Endothelial cell of umbilical vein (primary cell): ENCODE measurements at regions not wholly inside any gene's neighbourhood (a gene's known extent, or its start where the extent isn't known, plus 50 kb on each side); places are given as distances from the start of the nearest gene placed in this dataset.

Source experiments
- BruUV-seq: library from RNA; stranded (reverse); fragments of 400-500 nt; replicated peaks from 2 replicates; lab custom pipeline; 2021; lab: Mats Ljungman, UMichigan
- CTCF ChIA-PET: fragments of 300-600, 350-600 bp; sonication (Branson Sonifier 250); formaldehyde crosslinking; loops from one replicate; lab custom pipeline; 2021; ENCODE audit warnings: antibody characterized with exemption, inconsistent platforms; lab: Charles Lee
- POLR2A ChIA-PET: fragments of 300-600, 350-600 bp; sonication (Branson Sonifier 250); formaldehyde crosslinking; loops from one replicate; lab custom pipeline; 2021; ENCODE audit warnings: antibody characterized with exemption, inconsistent platforms; lab: Charles Lee
- DNase-seq: peaks from one replicate; pipeline ENCODE4 v3.0.0-alpha.2; 2011; ENCODE audit warnings: low read depth, low spot score
- FAIRE-seq: peaks from 2 replicates; lab custom pipeline; 2011; peaks lifted over from hg19 to GRCh38; lab: Jason Lieb, UNC
- H2AFZ ChIP-seq: 2 replicates; pipeline ENCODE4 v1.6.0; 2012; ENCODE audit warnings: low read depth, low read length, control low read depth, inconsistent platforms
- H3K27ac ChIP-seq: 2 replicates; pipeline ENCODE4 v1.5.1; 2011; ENCODE audit warnings: low read depth, mild to moderate bottlenecking, control low read depth, low read length, moderate library complexity; ENCODE audit not compliant: insufficient read depth
- H3K27me3 ChIP-seq, 2 experiments: 2 replicates each; pipeline versions ENCODE4 v1.6.0 to v1.6.1; 2011; ENCODE audit warnings: low read length in 2 of 2, mixed read lengths in 1 of 2; ENCODE audit not compliant: control insufficient read depth in 2 of 2, insufficient read depth in 2 of 2
- H3K36me3 ChIP-seq, 2 experiments: 2 replicates in 1 of 2; 3 replicates in 1 of 2; pipeline ENCODE4 v1.5.1; 2011; ENCODE audit warnings: low read length in 2 of 2, mild to moderate bottlenecking in 1 of 2, moderate library complexity in 1 of 2; ENCODE audit not compliant: control insufficient read depth in 2 of 2, insufficient read depth in 2 of 2; ENCODE audit errors: extremely low read depth in 1 of 2
- H3K4me1 ChIP-seq: 3 replicates; pipeline ENCODE4 v1.5.1; 2011; ENCODE audit warnings: mild to moderate bottlenecking, low read length; ENCODE audit not compliant: control insufficient read depth, insufficient read depth; ENCODE audit errors: extremely low read depth
- H3K4me2 ChIP-seq: 2 replicates; pipeline ENCODE4 v1.6.1; 2011; ENCODE audit warnings: low read length, control low read depth, mixed read lengths; ENCODE audit not compliant: insufficient read depth
- H3K4me3 ChIP-seq, 3 experiments: fragments of 200-600 bp in 1 of 3; sonication (generic), shearing (Covaris generic) in 1 of 3; replicated peaks in 1 of 3; 2 replicates each; pipeline ENCODE4 v1.5.1; 2011 to 2016; ENCODE audit warnings: control low read depth in 3 of 3, low read length in 3 of 3, mild to moderate bottlenecking in 2 of 3, inconsistent platforms in 1 of 3, low read depth in 1 of 3, moderate library complexity in 1 of 3; ENCODE audit not compliant: insufficient read depth in 1 of 3
- H3K79me2 ChIP-seq: 2 replicates; pipeline ENCODE4 v1.6.0; 2012; ENCODE audit warnings: low read length, inconsistent platforms; ENCODE audit not compliant: control insufficient read depth, insufficient read depth
- H3K9ac ChIP-seq: replicated peaks from 2 replicates; pipeline ENCODE3; 2011; ENCODE audit warnings: low read length, control low read depth; ENCODE audit not compliant: insufficient read depth; ENCODE audit errors: extremely low read depth
- H3K9me1 ChIP-seq: replicated peaks from 3 replicates; pipeline ENCODE4 v1.6.0; 2011; ENCODE audit warnings: mild to moderate bottlenecking, low read length; ENCODE audit not compliant: control insufficient read depth, insufficient read depth; ENCODE audit errors: extremely low read depth
- H3K9me3 ChIP-seq: replicated peaks from 2 replicates; pipeline ENCODE4 v1.5.1; 2012; ENCODE audit warnings: low read length, inconsistent platforms; ENCODE audit not compliant: control insufficient read depth, insufficient read depth
- H4K20me1 ChIP-seq: replicated peaks from 2 replicates; pipeline ENCODE3; 2011; ENCODE audit warnings: mild to moderate bottlenecking, low read length; ENCODE audit not compliant: control insufficient read depth, insufficient read depth; ENCODE audit errors: extremely low read depth
- EZH2 ChIP-seq: IDR thresholded peaks from 2 replicates; pipeline ENCODE4 v1.6.1; 2012; ENCODE audit warnings: borderline replicate concordance, low read depth, mild to moderate bottlenecking, moderate library complexity, low read length, inconsistent platforms; ENCODE audit not compliant: severe bottlenecking
- FOS ChIP-seq: IDR thresholded peaks from 2 replicates; pipeline ENCODE4 v1.6.1; 2011; ENCODE audit warnings: mild to moderate bottlenecking, low read length, moderate library complexity, borderline replicate concordance; ENCODE audit not compliant: insufficient read depth
- GATA2 ChIP-seq: IDR thresholded peaks from 2 replicates; pipeline ENCODE4 v1.7.0; 2011; ENCODE audit warnings: low read depth, mild to moderate bottlenecking, moderate library complexity, mixed read lengths, low read length; ENCODE audit not compliant: insufficient read length, insufficient read depth
- JUN ChIP-seq: IDR thresholded peaks from 2 replicates; pipeline ENCODE4 v1.6.1; 2011; ENCODE audit warnings: borderline replicate concordance, low read depth; ENCODE audit not compliant: insufficient read length, insufficient read depth
- MYC ChIP-seq: IDR thresholded peaks from one replicate; pipeline ENCODE4 v1.6.1; 2011; ENCODE audit warnings: mild to moderate bottlenecking, low read depth, low read length
- POLR2A ChIP-seq: IDR thresholded peaks from 2 replicates; pipeline ENCODE4 v1.6.1; 2012; ENCODE audit warnings: low read depth, mild to moderate bottlenecking, control low read depth, low read length
- POLR2AphosphoS5 ChIP-seq: IDR thresholded peaks from 2 replicates; pipeline ENCODE4 v1.6.1; 2012; ENCODE audit warnings: low read depth, mild to moderate bottlenecking, control low read depth, low read length, moderate library complexity; ENCODE audit not compliant: insufficient read depth
- dilution Hi-C: fragments of 300-500 bp; cut with MboI; formaldehyde crosslinking; loops from one replicate; pipeline ENCODE4 v1.15.0; 2019; ENCODE audit warnings: low sequenced_read_pairs; ENCODE audit not compliant: extremely low pct_ligation_motif_present
- intact Hi-C: fragments of 100-400 bp; cut with micrococcal nuclease; formaldehyde crosslinking; loops from one replicate; pipeline ENCODE4 v1.10.0; 2022
- TF ChIP-seq, protein P1 (sequence below), 2 donors: IDR thresholded peaks; 1 replicate in 1 of 2; 2 replicates in 1 of 2; pipeline ENCODE4 v1.5.1; 2011; ENCODE audit warnings: low read length in 2 of 2, mild to moderate bottlenecking in 2 of 2, moderate library complexity in 2 of 2, control low read depth in 1 of 2, inconsistent platforms in 1 of 2, low read depth in 1 of 2; ENCODE audit not compliant: insufficient read depth in 1 of 2; ENCODE audit errors: extremely low read depth in 1 of 2
- TF ChIP-seq, protein P2 (sequence below): IDR thresholded peaks from 2 replicates; pipeline ENCODE4 v1.6.1; 2011; ENCODE audit not compliant: insufficient read depth, insufficient read length

DNA sequence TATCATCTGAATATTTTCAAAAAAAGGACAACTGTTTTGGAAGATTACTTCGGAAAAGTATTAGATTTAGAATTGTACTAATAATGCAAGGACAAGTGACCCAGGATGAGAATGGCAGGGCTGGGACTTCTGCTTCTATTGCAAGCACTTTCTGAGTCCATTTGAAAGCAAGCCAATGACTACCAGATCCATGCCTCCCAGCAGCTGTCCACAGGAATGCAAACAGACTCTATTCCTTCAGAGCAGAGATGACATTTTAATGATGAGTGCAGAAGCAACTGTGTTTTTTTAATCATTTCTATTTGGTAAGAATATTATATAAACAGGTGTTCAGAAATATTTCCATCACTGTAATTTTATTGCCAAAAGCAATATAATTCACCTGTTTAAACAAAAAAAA, 456.7 kb downstream of the SOX11 start:
- H3K4me3 ChIP-seq = no peak overlapping the region
- no peak overlapping the region for H3K4me2 ChIP-seq
- no peaks in the 10 kb centered on the region for H4K20me1 ChIP-seq
- no peak overlapping the region for H2AFZ ChIP-seq
- H3K27me3 ChIP-seq = no peaks in the 10 kb centered on the region
- ChIA-PET CTCF (no interaction called here), POLR2A (no interaction called here)
- FAIRE-seq (no peak), DNase-seq (no peak)
- no peaks in the 10 kb centered on the region for H3K79me2 ChIP-seq
- no peak overlapping the region for H3K27ac ChIP-seq
- intact Hi-C loops (no loop called here), dilution Hi-C loops (no loop called here)
- no TSS peak for BruUV-seq
- no peaks in the 10 kb centered on the region for H3K4me1 ChIP-seq
- TF ChIP-seq MYC = no peak
- no peak for TF ChIP-seq POLR2A
- TF ChIP-seq JUN = no peak
- TF ChIP-seq, protein P1, sequence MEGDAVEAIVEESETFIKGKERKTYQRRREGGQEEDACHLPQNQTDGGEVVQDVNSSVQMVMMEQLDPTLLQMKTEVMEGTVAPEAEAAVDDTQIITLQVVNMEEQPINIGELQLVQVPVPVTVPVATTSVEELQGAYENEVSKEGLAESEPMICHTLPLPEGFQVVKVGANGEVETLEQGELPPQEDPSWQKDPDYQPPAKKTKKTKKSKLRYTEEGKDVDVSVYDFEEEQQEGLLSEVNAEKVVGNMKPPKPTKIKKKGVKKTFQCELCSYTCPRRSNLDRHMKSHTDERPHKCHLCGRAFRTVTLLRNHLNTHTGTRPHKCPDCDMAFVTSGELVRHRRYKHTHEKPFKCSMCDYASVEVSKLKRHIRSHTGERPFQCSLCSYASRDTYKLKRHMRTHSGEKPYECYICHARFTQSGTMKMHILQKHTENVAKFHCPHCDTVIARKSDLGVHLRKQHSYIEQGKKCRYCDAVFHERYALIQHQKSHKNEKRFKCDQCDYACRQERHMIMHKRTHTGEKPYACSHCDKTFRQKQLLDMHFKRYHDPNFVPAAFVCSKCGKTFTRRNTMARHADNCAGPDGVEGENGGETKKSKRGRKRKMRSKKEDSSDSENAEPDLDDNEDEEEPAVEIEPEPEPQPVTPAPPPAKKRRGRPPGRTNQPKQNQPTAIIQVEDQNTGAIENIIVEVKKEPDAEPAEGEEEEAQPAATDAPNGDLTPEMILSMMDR (IDR thresholded peaks at IDR 0.05; ENCODE audit: extremely low read depth in 1 of 2, insufficient read depth in 1 of 2, low read depth in 1 of 2, low read length in 2 of 2) = no peak
- no peak for TF ChIP-seq POLR2AphosphoS5
- TF ChIP-seq, protein P2, sequence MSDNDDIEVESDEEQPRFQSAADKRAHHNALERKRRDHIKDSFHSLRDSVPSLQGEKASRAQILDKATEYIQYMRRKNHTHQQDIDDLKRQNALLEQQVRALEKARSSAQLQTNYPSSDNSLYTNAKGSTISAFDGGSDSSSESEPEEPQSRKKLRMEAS = no peak
- no peak for TF ChIP-seq EZH2
- TF ChIP-seq FOS = no peak
- TF ChIP-seq GATA2 = no peak
- no peak overlapping the region for H3K9ac ChIP-seq
- H3K9me1 ChIP-seq = no peaks in the 10 kb centered on the region
- no peaks in the 10 kb centered on the region for H3K36me3 ChIP-seq
- peaks cover 15% of the 10 kb centered on the region for H3K9me3 ChIP-seq
